ENCODE measurements at regions not wholly inside any gene's neighbourhood (a gene's known extent, or its start where the extent isn't known, plus 50 kb on each side); places are given as distances from the start of the nearest gene placed in this dataset.

GRCh38 chr7:121579639-121580038 lies 183.5 kb upstream of the FAM3C start:
- Histone ChIP-seq H3K4me3 (ENCODE audit: low read depth in 2 of 2, low read length in 1 of 2) (no peak overlapping the region), H3K4me1 (ENCODE audit: control insufficient read depth in 1 of 2, insufficient read depth in 2 of 2, low read depth in 1 of 2, low read length in 1 of 2) (no peaks in the 10 kb centered on the region), H2AFZ (ENCODE audit: low read depth) (no peak overlapping the region), H3F3A (replicated peaks; ENCODE audit: insufficient read depth) (no peaks in the 10 kb centered on the region), H4K20me1 (ENCODE audit: insufficient read depth) (no peaks in the 10 kb centered on the region), H3K9me3 (no peaks in the 10 kb centered on the region), H3K79me2 (ENCODE audit: insufficient read depth) (no peaks in the 10 kb centered on the region), H3K4me2 (no peak overlapping the region), H3K27ac (ENCODE audit: low read depth in 2 of 2, low read length in 1 of 2) (no peak overlapping the region), H3K36me3 (replicated peaks in 1 of 2; ENCODE audit: control insufficient read depth in 1 of 2, insufficient read depth in 2 of 2, low read length in 1 of 2) (no peaks in the 10 kb centered on the region), H3K9ac (no peak overlapping the region), H3K9me2 (no peaks in the 10 kb centered on the region), H3K27me3 (ENCODE audit: insufficient read depth) (peaks cover 44% of the 10 kb centered on the region)
- CTCF ChIA-PET: no interaction called here
- TF ChIP-seq GATA2 (CRISPR knock-in tag; IDR thresholded peaks at IDR 0.05) (no peak), POLR2AphosphoS5 (IDR thresholded peaks at IDR 0.05; ENCODE audit: low read depth, low read length) (no peak), EZH2phosphoT487 (IDR thresholded peaks at IDR 0.05; ENCODE audit: borderline replicate concordance, low read depth) (no peak), SMC3 (IDR thresholded peaks at IDR 0.05; ENCODE audit: low read depth, low read length) (no peak), NRF1 (IDR thresholded peaks at IDR 0.05; ENCODE audit: low read depth, low read length) (no peak), RCOR1 (IDR thresholded peaks at IDR 0.05; ENCODE audit: low read length) (no peak), RFX5 (IDR thresholded peaks at IDR 0.05; ENCODE audit: low read length) (no peak), MXI1 (IDR thresholded peaks at IDR 0.05; ENCODE audit: low read depth, low read length) (no peak), RAD21 (IDR thresholded peaks at IDR 0.05; ENCODE audit: low read length) (no peak), MAX (IDR thresholded peaks at IDR 0.05; ENCODE audit: low read depth) (no peak), CHD2 (IDR thresholded peaks at IDR 0.05; ENCODE audit: low read length, partially characterized antibody) (no peak), MEF2A (IDR thresholded peaks at IDR 0.05; ENCODE audit: borderline replicate concordance, low read depth) (no peak), TEAD4 (IDR thresholded peaks at IDR 0.05; ENCODE audit: borderline replicate concordance, insufficient read depth) (no peak), YY1 (IDR thresholded peaks at IDR 0.05; ENCODE audit: low read depth) (no peak), TCF12 (IDR thresholded peaks at IDR 0.05) (no peak), IRF3 (IDR thresholded peaks at IDR 0.05; ENCODE audit: low read depth, low read length) (no peak)
- POLR2A ChIA-PET: no interaction called here
- 0% methylated on average over 1 of the region's 1 CpG for WGBS (ENCODE audit: low lambda C conversion rate)
- DNase-seq: no peak

GRCh38 chr7:121578669-121579068 lies 182.6 kb upstream of the FAM3C start:
- Histone ChIP-seq H3K9me3 (no peaks in the 10 kb centered on the region), H4K20me1 (ENCODE audit: insufficient read depth) (no peaks in the 10 kb centered on the region), H3K27me3 (ENCODE audit: insufficient read depth) (peaks cover 35% of the 10 kb centered on the region), H3K79me2 (ENCODE audit: insufficient read depth) (no peaks in the 10 kb centered on the region), H2AFZ (ENCODE audit: low read depth) (no peak overlapping the region), H3K9me2 (no peaks in the 10 kb centered on the region), H3F3A (replicated peaks; ENCODE audit: insufficient read depth) (no peaks in the 10 kb centered on the region), H3K9ac (no peak overlapping the region), H3K36me3 (replicated peaks in 1 of 2; ENCODE audit: control insufficient read depth in 1 of 2, insufficient read depth in 2 of 2, low read length in 1 of 2) (no peaks in the 10 kb centered on the region), H3K27ac (ENCODE audit: low read depth in 2 of 2, low read length in 1 of 2) (no peak overlapping the region), H3K4me2 (no peak overlapping the region), H3K4me3 (ENCODE audit: low read depth in 2 of 2, low read length in 1 of 2) (no peak overlapping the region), H3K4me1 (ENCODE audit: control insufficient read depth in 1 of 2, insufficient read depth in 2 of 2, low read depth in 1 of 2, low read length in 1 of 2) (no peaks in the 10 kb centered on the region)
- no peak for DNase-seq
- ChIA-PET POLR2A (no interaction called here), CTCF (no interaction called here)
- 1% methylated on average over 3 of the region's 3 CpGs for WGBS (ENCODE audit: low lambda C conversion rate)
- TF ChIP-seq RCOR1 (IDR thresholded peaks at IDR 0.05; ENCODE audit: low read length) (no peak), FOSL2 (IDR thresholded peaks at IDR 0.05; ENCODE audit: borderline replicate concordance, low read depth) (no peak), USF1 (IDR thresholded peaks at IDR 0.05; ENCODE audit: borderline replicate concordance, low read depth) (no peak), EP300 (IDR thresholded peaks at IDR 0.05; ENCODE audit: borderline replicate concordance in 1 of 2, low read depth in 1 of 2, low read length in 1 of 2) (no peak), EZH2phosphoT487 (IDR thresholded peaks at IDR 0.05; ENCODE audit: borderline replicate concordance, low read depth) (no peak), MAX (IDR thresholded peaks at IDR 0.05; ENCODE audit: low read depth) (no peak), TEAD4 (IDR thresholded peaks at IDR 0.05; ENCODE audit: borderline replicate concordance, insufficient read depth) (no peak), RFX5 (IDR thresholded peaks at IDR 0.05; ENCODE audit: low read length) (no peak), CHD2 (IDR thresholded peaks at IDR 0.05; ENCODE audit: low read length, partially characterized antibody) (no peak), GABPA (IDR thresholded peaks at IDR 0.05; ENCODE audit: low read depth) (no peak), NFIC (IDR thresholded peaks at IDR 0.05; ENCODE audit: borderline replicate concordance) (no peak), REST (IDR thresholded peaks at IDR 0.05; ENCODE audit: low read depth, low read length) (no peak), IRF3 (IDR thresholded peaks at IDR 0.05; ENCODE audit: low read depth, low read length) (no peak)

Measured in SK-N-SH (cell line).